Calu3 (cell line): ENCODE measurements at regions not wholly inside any gene's neighbourhood (a gene's known extent, or its start where the extent isn't known, plus 50 kb on each side); places are given as distances from the start of the nearest gene placed in this dataset.

Experiments
- BruUV-seq: library from RNA; stranded (reverse); fragments of 400-500 nt; replicated peaks from 2 replicates; lab custom pipeline; 2021; lab: Mats Ljungman, UMichigan
- CTCF ChIA-PET: fragments of 300-600 bp; sonication (Branson Sonifier 250); formaldehyde crosslinking; loops from one replicate; lab custom pipeline; 2022; ENCODE audit warnings: antibody characterized with exemption; lab: Charles Lee
- DNase-seq: peaks from one replicate; pipeline ENCODE4 v3.0.0; 2022
- H3K27ac Mint-ChIP-seq: one replicate; pipeline ENCODE4 v1.8.0; 2022; ENCODE audit warnings: mixed read lengths; ENCODE audit not compliant: unreplicated experiment
- H3K27me3 Mint-ChIP-seq: one replicate; pipeline ENCODE4 v1.8.0; 2022; ENCODE audit warnings: mixed read lengths; ENCODE audit not compliant: unreplicated experiment
- H3K36me3 Mint-ChIP-seq: one replicate; pipeline ENCODE4 v1.8.0; 2022; ENCODE audit warnings: mild to moderate bottlenecking, moderate library complexity, mixed read lengths; ENCODE audit not compliant: insufficient read depth, unreplicated experiment
- H3K4me1 Mint-ChIP-seq: one replicate; pipeline ENCODE4 v1.8.0; 2022; ENCODE audit warnings: mild to moderate bottlenecking, low read depth, mixed read lengths; ENCODE audit not compliant: unreplicated experiment
- H3K4me3 Mint-ChIP-seq: one replicate; pipeline ENCODE4 v1.8.0; 2022; ENCODE audit warnings: mild to moderate bottlenecking, low read depth, moderate library complexity, mixed read lengths; ENCODE audit not compliant: unreplicated experiment
- H3K9me3 Mint-ChIP-seq: one replicate; pipeline ENCODE4 v1.8.0; 2022; ENCODE audit warnings: low read depth, mixed read lengths; ENCODE audit not compliant: unreplicated experiment
- intact Hi-C: fragments of 100-400 bp; cut with micrococcal nuclease; formaldehyde crosslinking; loops from one replicate; pipeline ENCODE4 v1.10.0; 2022; ENCODE audit not compliant: unreplicated experiment
- TF ChIP-seq, protein P1 (sequence below): fragments of 200-600 bp; IDR thresholded peaks from one replicate; pipeline ENCODE4 v1.8.0; 2022; ENCODE audit warnings: antibody characterized with exemption; ENCODE audit not compliant: unreplicated experiment

DNA sequence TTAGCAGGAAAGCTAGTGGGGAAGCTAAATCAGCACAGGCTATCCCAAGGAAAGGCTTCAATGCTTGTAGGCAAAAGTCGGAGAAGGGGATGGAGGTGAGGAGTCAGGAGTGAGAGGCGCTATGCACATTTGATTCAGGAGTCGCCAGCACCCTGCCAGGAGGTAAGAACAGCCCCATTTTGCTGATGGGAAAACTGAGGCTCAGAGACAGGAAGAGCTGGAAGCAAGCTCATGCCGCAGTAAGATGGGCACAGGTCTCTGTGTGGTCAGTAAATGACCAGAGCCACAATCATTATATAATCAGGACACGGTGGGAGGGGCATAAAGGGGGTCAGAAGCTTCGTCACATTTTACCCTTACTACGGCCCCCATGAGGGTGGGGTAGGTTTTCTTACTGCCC, 504.4 kb downstream of the MN1 start:
- intact Hi-C loops, result no loop called here
- TF ChIP-seq, protein P1, sequence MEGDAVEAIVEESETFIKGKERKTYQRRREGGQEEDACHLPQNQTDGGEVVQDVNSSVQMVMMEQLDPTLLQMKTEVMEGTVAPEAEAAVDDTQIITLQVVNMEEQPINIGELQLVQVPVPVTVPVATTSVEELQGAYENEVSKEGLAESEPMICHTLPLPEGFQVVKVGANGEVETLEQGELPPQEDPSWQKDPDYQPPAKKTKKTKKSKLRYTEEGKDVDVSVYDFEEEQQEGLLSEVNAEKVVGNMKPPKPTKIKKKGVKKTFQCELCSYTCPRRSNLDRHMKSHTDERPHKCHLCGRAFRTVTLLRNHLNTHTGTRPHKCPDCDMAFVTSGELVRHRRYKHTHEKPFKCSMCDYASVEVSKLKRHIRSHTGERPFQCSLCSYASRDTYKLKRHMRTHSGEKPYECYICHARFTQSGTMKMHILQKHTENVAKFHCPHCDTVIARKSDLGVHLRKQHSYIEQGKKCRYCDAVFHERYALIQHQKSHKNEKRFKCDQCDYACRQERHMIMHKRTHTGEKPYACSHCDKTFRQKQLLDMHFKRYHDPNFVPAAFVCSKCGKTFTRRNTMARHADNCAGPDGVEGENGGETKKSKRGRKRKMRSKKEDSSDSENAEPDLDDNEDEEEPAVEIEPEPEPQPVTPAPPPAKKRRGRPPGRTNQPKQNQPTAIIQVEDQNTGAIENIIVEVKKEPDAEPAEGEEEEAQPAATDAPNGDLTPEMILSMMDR, result no peak
- Mint-ChIP-seq H3K36me3 (no peaks in the 10 kb centered on the region), H3K9me3 (no peaks in the 10 kb centered on the region), H3K4me1 (peaks cover 18% of the 10 kb centered on the region), H3K27me3 (peaks cover 55% of the 10 kb centered on the region), H3K27ac (no peak overlapping the region), H3K4me3 (no peak overlapping the region)
- CTCF ChIA-PET, result interaction anchor here (0.7 to 1.2 kb wide), 2 partner anchors 8 to 160 kb away, joined by 3 to 4 read pairs; no protein-coding TSS in a partner anchor
- BruUV-seq, result no TSS peak
- no peak for DNase-seq

DNA sequence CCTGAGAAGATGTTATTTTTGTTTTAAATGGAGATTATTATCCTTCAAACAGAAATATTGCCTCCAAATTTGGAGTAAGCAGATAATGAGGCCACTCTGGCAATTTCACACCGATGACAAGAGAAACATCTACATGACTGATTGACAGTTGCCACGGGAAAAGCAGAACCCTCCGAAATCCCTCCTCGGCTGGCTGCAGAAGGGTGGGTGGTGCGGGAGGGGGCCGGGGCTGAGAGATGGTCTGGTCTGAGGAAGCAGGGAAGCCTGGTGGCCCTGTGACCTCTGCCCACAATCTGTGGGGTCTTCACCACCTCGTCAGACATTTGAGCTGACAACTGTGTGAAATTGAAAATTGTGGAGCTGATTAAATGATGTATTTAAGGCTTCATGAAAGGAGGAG, 503.2 kb downstream of the MN1 start:
- Mint-ChIP-seq H3K36me3 (no peaks in the 10 kb centered on the region), H3K9me3 (no peaks in the 10 kb centered on the region), H3K27me3 (peaks cover 57% of the 10 kb centered on the region), H3K4me3 (no peak overlapping the region), H3K4me1 (peaks cover 18% of the 10 kb centered on the region), H3K27ac (no peak overlapping the region)
- no peak for DNase-seq
- CTCF ChIA-PET, result interaction anchor here (0.7 to 1.2 kb wide), 2 partner anchors 9 to 24 kb away, joined by 3 to 7 read pairs; no protein-coding TSS in a partner anchor
- intact Hi-C loops, result no loop called here
- no TSS peak for BruUV-seq
- TF ChIP-seq, protein P1, result no peak

DNA sequence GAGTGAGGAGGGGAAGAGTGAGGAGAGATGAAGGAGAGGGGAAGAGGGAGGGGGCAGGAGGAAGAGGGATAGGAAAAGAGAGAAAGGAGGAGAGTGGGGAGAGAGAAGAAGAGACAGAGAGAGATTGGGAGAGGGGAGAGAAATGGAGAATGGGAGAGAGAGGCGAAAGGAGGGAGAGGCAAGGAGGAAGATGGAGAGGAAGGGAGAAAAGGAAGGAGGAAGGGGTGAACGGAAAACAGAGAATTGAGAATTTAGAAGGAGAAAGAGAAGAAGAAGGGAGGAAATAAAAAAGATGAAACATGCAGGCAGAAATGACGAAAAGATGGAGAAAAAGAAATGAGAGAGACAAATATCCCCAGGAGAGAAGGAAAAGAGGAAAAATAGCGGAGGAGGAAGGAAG, 502.8 kb downstream of the MN1 start:
- H3K27me3 Mint-ChIP-seq, result peaks cover 61% of the 10 kb centered on the region
- no peaks in the 10 kb centered on the region for H3K36me3 Mint-ChIP-seq
- CTCF ChIA-PET, result no interaction called here
- no peaks in the 10 kb centered on the region for H3K9me3 Mint-ChIP-seq
- no peak overlapping the region for H3K27ac Mint-ChIP-seq
- TF ChIP-seq, protein P1, result no peak
- no TSS peak for BruUV-seq
- H3K4me3 Mint-ChIP-seq, result no peak overlapping the region
- intact Hi-C loops, result no loop called here
- H3K4me1 Mint-ChIP-seq, result peaks cover 18% of the 10 kb centered on the region
- no peak for DNase-seq

DNA sequence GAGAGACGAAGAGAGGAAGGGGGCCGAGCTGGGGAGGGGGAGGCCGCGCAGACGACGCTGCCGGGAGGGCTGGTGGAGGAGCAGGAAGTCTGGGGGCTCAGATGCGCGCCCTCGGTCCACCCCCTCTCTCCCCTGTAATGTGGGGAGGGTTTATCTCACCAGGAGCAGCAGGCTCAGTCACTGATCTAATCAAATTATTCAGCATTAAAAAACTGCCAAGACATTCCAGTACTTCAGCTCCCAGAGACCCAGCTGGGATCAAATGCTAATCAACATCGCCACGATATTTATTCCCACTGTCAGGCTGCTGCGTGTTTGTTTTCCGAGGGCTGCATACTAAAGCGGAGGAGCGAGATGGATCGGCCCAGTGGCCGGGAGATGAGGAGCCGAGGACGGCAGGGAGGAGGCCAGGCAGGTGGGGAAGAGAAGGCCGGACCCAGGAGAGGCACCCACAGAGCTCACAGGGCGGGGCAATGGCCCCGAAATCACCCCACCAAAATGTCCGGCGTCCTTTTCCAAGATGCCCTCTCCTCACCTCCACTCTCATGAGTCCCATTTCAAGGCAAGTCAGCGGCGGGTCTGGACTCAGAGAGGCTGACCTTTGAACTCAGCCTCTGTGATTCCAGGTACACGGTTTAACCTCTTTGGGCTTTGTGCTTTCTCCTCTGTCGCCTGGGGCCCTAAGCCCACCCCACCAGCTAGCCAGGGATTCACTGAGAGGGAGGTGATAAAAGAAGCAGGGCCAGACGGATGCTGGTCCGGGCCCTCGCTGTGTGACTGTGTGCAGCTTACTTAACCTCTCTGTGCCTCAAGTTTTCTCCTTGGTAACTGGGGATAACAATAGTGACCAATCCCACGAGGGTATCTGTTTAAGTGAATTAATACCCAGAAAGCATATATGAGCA, 502.1 kb downstream of the MN1 start:
- BruUV-seq, result no TSS peak
- no peaks in the 10 kb centered on the region for H3K36me3 Mint-ChIP-seq
- DNase-seq, result no peak
- H3K27me3 Mint-ChIP-seq, result peaks cover 65% of the 10 kb centered on the region
- H3K27ac Mint-ChIP-seq, result no peak overlapping the region
- H3K9me3 Mint-ChIP-seq, result no peaks in the 10 kb centered on the region
- intact Hi-C loops, result loop anchor here (10.0 kb wide), 1 partner anchor 185 kb away; no protein-coding TSS in a partner anchor
- H3K4me1 Mint-ChIP-seq, result peaks cover 18% of the 10 kb centered on the region
- CTCF ChIA-PET, result no interaction called here
- TF ChIP-seq, protein P1, result no peak
- no peak overlapping the region for H3K4me3 Mint-ChIP-seq
